ENCODE measurements at regions not wholly inside any gene's neighbourhood (a gene's known extent, or its start where the extent isn't known, plus 50 kb on each side); places are given as distances from the start of the nearest gene placed in this dataset.

DNA sequence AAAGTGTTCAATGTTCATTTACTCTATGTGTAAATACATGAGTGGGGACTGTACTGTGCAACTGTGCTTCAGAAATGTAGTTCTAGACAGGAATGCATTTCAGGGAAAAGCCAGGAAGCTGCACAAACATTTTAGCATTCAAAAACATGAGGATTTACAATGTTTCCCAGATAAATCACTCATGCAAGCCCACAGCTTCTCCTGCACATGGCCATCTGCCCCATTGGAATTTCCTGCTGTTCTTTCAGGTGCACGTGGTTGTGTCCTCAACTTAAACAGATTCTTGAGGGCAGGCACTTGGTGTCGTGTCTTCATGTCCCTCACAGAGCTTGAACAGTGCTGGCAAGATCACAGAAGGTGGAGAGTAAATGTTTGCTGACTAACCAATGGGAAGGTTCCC, 101.5 kb downstream of the UNC5CL start:
- H3K4me3 ChIP-seq (ENCODE audit: insufficient read depth, low read length, poor library complexity, severe bottlenecking): no peak overlapping the region
- no peaks in the 10 kb centered on the region for H3K79me2 ChIP-seq (ENCODE audit: insufficient read depth, low read length)
- H3K27ac ChIP-seq (ENCODE audit: low read depth, low read length): no peak overlapping the region
- no peaks in the 10 kb centered on the region for H3K9me3 ChIP-seq (ENCODE audit: insufficient read depth, low read length)
- no peak overlapping the region for H2AFZ ChIP-seq (ENCODE audit: low read depth, low read length, severe bottlenecking)
- TF ChIP-seq, protein P1, sequence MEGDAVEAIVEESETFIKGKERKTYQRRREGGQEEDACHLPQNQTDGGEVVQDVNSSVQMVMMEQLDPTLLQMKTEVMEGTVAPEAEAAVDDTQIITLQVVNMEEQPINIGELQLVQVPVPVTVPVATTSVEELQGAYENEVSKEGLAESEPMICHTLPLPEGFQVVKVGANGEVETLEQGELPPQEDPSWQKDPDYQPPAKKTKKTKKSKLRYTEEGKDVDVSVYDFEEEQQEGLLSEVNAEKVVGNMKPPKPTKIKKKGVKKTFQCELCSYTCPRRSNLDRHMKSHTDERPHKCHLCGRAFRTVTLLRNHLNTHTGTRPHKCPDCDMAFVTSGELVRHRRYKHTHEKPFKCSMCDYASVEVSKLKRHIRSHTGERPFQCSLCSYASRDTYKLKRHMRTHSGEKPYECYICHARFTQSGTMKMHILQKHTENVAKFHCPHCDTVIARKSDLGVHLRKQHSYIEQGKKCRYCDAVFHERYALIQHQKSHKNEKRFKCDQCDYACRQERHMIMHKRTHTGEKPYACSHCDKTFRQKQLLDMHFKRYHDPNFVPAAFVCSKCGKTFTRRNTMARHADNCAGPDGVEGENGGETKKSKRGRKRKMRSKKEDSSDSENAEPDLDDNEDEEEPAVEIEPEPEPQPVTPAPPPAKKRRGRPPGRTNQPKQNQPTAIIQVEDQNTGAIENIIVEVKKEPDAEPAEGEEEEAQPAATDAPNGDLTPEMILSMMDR (IDR thresholded peaks at IDR 0.05; ENCODE audit: insufficient read depth, low read length, poor library complexity, severe bottlenecking): no peak
- TF ChIP-seq EZH2phosphoT487 (conservative IDR thresholded peaks at IDR 0.05; ENCODE audit: low read length): no peak
- no peaks in the 10 kb centered on the region for H3K27me3 ChIP-seq (ENCODE audit: low read length)
- H3F3A ChIP-seq (ENCODE audit: insufficient read depth): no peaks in the 10 kb centered on the region
- H3K9ac ChIP-seq (ENCODE audit: low read length): no peak overlapping the region
- no peak overlapping the region for H3K4me2 ChIP-seq (ENCODE audit: low read depth, low read length, poor library complexity, severe bottlenecking)
- no peaks in the 10 kb centered on the region for H3K9me2 ChIP-seq (replicated peaks; ENCODE audit: insufficient read depth, low read length)
- no peaks in the 10 kb centered on the region for H4K20me1 ChIP-seq (ENCODE audit: low read depth, low read length)
- H3K36me3 ChIP-seq (ENCODE audit: low read length): no peaks in the 10 kb centered on the region

DNA sequence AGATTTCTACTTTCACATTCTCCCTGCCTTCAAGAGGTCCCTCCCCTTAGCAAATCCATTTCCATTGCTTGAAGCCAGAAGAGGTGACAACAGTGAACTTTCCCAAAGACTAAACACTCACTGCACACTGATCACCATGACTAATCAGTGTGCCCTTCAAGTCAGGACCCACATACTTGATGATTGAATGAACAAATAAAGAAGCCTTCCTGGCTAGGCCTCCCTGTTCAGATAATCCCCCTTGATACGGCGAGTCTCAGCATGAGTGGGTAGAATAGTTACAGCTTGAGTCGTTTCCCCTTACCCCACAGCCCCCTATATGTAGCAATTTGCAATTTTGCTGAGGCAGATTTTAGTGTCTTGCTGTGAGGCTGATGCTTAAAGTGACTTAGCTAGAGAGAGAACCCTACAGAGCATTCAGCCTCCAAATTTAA, 102.2 kb downstream of the UNC5CL start:
- no peaks in the 10 kb centered on the region for H3K9me3 ChIP-seq (ENCODE audit: insufficient read depth, low read length)
- H4K20me1 ChIP-seq (ENCODE audit: low read depth, low read length): no peaks in the 10 kb centered on the region
- no peak overlapping the region for H3K4me2 ChIP-seq (ENCODE audit: low read depth, low read length, poor library complexity, severe bottlenecking)

DNA sequence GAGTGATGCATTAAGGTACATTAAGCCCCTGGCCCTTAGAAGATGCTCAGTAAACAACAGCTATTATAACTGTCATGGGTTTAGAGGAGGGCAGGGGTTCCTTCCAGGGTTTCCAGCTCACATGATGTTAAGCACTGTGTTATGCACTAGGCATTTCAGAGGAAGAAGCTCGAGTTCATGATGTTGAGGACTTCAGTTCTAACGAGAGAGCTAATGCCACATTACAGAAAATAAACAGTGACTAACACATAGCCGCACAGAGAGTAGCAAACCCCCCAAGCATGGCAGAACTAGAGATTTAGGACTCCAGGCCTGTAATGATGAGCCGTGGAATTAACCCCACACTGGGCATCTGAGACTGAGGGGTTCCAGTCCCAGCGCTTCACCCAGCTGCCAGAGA, 105.2 kb downstream of the UNC5CL start:
- Histone ChIP-seq H3K79me2 (ENCODE audit: insufficient read depth, low read length) (no peaks in the 10 kb centered on the region), H3K4me3 (ENCODE audit: insufficient read depth, low read length, poor library complexity, severe bottlenecking) (no peak overlapping the region), H3K9me2 (replicated peaks; ENCODE audit: insufficient read depth, low read length) (no peaks in the 10 kb centered on the region), H3K9ac (ENCODE audit: low read length) (no peak overlapping the region), H3K27me3 (ENCODE audit: low read length) (0 out of 2 replicates have a peak, but pooled peaks cover 4% of the 10 kb centered on the region), H3K9me3 (ENCODE audit: insufficient read depth, low read length) (no peaks in the 10 kb centered on the region), H3K4me2 (ENCODE audit: low read depth, low read length, poor library complexity, severe bottlenecking) (no peak overlapping the region), H2AFZ (ENCODE audit: low read depth, low read length, severe bottlenecking) (no peak overlapping the region), H3K27ac (ENCODE audit: low read depth, low read length) (no peak overlapping the region), H3F3A (ENCODE audit: insufficient read depth) (no peaks in the 10 kb centered on the region), H3K36me3 (ENCODE audit: low read length) (no peaks in the 10 kb centered on the region), H4K20me1 (ENCODE audit: low read depth, low read length) (no peaks in the 10 kb centered on the region)
- TF ChIP-seq, protein P1 (IDR thresholded peaks at IDR 0.05; ENCODE audit: insufficient read depth, low read length, poor library complexity, severe bottlenecking): no peak
- no peak for TF ChIP-seq EZH2phosphoT487 (conservative IDR thresholded peaks at IDR 0.05; ENCODE audit: low read length)

More for the DNA sequence above, 102.2 kb downstream of the UNC5CL start:
- no peak overlapping the region for H2AFZ ChIP-seq (ENCODE audit: low read depth, low read length, severe bottlenecking)
- no peaks in the 10 kb centered on the region for H3K36me3 ChIP-seq (ENCODE audit: low read length)
- no peak overlapping the region for H3K4me3 ChIP-seq (ENCODE audit: insufficient read depth, low read length, poor library complexity, severe bottlenecking)
- TF ChIP-seq, protein P1 (IDR thresholded peaks at IDR 0.05; ENCODE audit: insufficient read depth, low read length, poor library complexity, severe bottlenecking): no peak
- no peak for TF ChIP-seq EZH2phosphoT487 (conservative IDR thresholded peaks at IDR 0.05; ENCODE audit: low read length)
- H3K27me3 ChIP-seq (ENCODE audit: low read length): no peaks in the 10 kb centered on the region
- H3F3A ChIP-seq (ENCODE audit: insufficient read depth): no peaks in the 10 kb centered on the region
- no peaks in the 10 kb centered on the region for H3K79me2 ChIP-seq (ENCODE audit: insufficient read depth, low read length)
- H3K9ac ChIP-seq (ENCODE audit: low read length): no peak overlapping the region
- no peaks in the 10 kb centered on the region for H3K9me2 ChIP-seq (replicated peaks; ENCODE audit: insufficient read depth, low read length)
- no peak overlapping the region for H3K27ac ChIP-seq (ENCODE audit: low read depth, low read length)
